ENCODE measurements at regions not wholly inside any gene's neighbourhood (a gene's known extent, or its start where the extent isn't known, plus 50 kb on each side); places are given as distances from the start of the nearest gene placed in this dataset.

GRCh38 chr5:153168241-153168640, 322.2 kb upstream of the GRIA1 start:
- Mint-ChIP-seq H3K27ac (no peak overlapping the region), H3K36me3 (no peaks in the 10 kb centered on the region), H3K9me3 (peaks cover 0 to 27% (median 3%) of the 10 kb centered on the region in 9 donors), H3K4me3 (no peak overlapping the region), H3K27me3 (no peaks in the 10 kb centered on the region), H3K4me1 (no peaks in the 10 kb centered on the region)
- no peak for ATAC-seq
- POLR2A ChIA-PET: no interaction called here
- DNase-seq: no peak

GRCh38 chr5:153187503-153187902, 303.0 kb upstream of the GRIA1 start:
- no peak overlapping the region for H3K4me3 Mint-ChIP-seq
- peaks cover 0 to 35% (median 8%) of the 10 kb centered on the region in 9 donors for H3K9me3 Mint-ChIP-seq
- H3K27ac Mint-ChIP-seq: no peak overlapping the region
- H3K4me1 Mint-ChIP-seq: no peaks in the 10 kb centered on the region
- POLR2A ChIA-PET: no interaction called here
- ATAC-seq (no peak), DNase-seq (no peak)
- H3K36me3 Mint-ChIP-seq: no peaks in the 10 kb centered on the region
- H3K27me3 Mint-ChIP-seq: no peaks in the 10 kb centered on the region

DNA sequence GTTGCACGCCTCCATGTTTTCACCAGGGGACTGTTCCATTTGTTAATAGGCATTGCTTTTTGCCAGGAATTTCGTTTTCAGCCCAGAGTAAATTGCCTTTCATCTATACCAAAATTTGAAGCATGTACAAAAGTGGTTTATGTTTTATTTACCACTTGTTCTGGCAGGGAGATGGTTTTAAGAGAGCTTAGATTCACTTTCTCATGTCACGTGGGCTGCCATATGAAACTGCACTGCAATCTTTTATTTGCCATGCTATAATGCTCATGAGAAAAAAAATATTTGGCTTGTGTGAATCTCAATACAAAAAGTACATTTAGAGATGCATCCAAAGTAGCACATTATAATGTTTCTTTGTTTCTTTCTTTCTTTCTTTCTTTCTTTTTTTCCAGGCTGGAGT, 284.1 kb upstream of the GRIA1 start:
- no peak for DNase-seq
- Mint-ChIP-seq H3K4me1 (no peaks in the 10 kb centered on the region), H3K27me3 (no peaks in the 10 kb centered on the region), H3K36me3 (peaks cover 0 to 2% (median 0%) of the 10 kb centered on the region in 3 donors), H3K4me3 (no peak overlapping the region), H3K9me3 (peaks cover 0 to 14% (median 3%) of the 10 kb centered on the region in 9 donors), H3K27ac (no peak overlapping the region)
- no peak for ATAC-seq
- POLR2A ChIA-PET: no interaction called here

GRCh38 chr5:153209016-153209415, 281.5 kb upstream of the GRIA1 start:
- DNase-seq: no peak
- H3K9me3 Mint-ChIP-seq: peaks cover 0 to 18% (median 4%) of the 10 kb centered on the region in 9 donors
- H3K27ac Mint-ChIP-seq: no peak overlapping the region
- POLR2A ChIA-PET: no interaction called here
- peaks cover 0 to 2% (median 2%) of the 10 kb centered on the region in 3 donors for H3K36me3 Mint-ChIP-seq
- H3K4me3 Mint-ChIP-seq: no peak overlapping the region
- H3K4me1 Mint-ChIP-seq: no peaks in the 10 kb centered on the region
- no peaks in the 10 kb centered on the region for H3K27me3 Mint-ChIP-seq
- ATAC-seq: no peak

GRCh38 chr5:153209687-153210086, 280.8 kb upstream of the GRIA1 start:
- H3K27ac Mint-ChIP-seq: no peak overlapping the region

GRCh38 chr5:153211076-153211475, 279.4 kb upstream of the GRIA1 start:
- ATAC-seq: no peak
- no peak overlapping the region for H3K27ac Mint-ChIP-seq
- H3K36me3 Mint-ChIP-seq: peaks cover 0 to 10% (median 2%) of the 10 kb centered on the region in 3 donors
- H3K4me1 Mint-ChIP-seq: no peaks in the 10 kb centered on the region
- no peaks in the 10 kb centered on the region for H3K27me3 Mint-ChIP-seq
- H3K9me3 Mint-ChIP-seq: peaks cover 4 to 33% (median 13%) of the 10 kb centered on the region in 9 donors
- no peak for DNase-seq
- POLR2A ChIA-PET: no interaction called here
- H3K4me3 Mint-ChIP-seq: no peak overlapping the region

More at GRCh38 chr5:153209687-153210086, 280.8 kb upstream of the GRIA1 start:
- no peaks in the 10 kb centered on the region for H3K4me1 Mint-ChIP-seq
- ATAC-seq (no peak), DNase-seq (no peak)
- no peaks in the 10 kb centered on the region for H3K27me3 Mint-ChIP-seq
- POLR2A ChIA-PET: no interaction called here
- H3K9me3 Mint-ChIP-seq: peaks cover 0 to 22% (median 5%) of the 10 kb centered on the region in 9 donors
- H3K4me3 Mint-ChIP-seq: no peak overlapping the region
- peaks cover 0 to 4% (median 2%) of the 10 kb centered on the region in 3 donors for H3K36me3 Mint-ChIP-seq

DNA sequence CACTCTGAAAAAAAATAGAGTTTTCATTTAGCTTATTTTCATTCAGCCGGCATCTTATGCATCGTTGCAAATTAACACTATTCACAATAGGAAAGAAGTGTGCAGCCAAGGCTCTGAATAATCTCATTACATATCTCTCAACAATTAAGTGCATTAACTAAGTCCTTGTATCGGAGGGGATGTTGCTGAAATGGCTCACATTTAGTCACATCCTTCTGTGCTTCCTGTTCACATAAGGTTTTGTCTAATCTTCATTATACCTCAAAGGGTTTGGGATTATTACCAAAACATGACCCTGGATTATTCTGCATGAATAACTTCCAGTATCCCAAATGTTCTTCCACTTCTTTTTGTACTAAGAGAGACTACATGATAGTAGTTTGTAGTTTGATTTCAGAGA, 278.0 kb upstream of the GRIA1 start:
- DNase-seq (no peak), ATAC-seq (no peak)
- no peaks in the 10 kb centered on the region for H3K4me1 Mint-ChIP-seq
- no peak overlapping the region for H3K4me3 Mint-ChIP-seq
- H3K27me3 Mint-ChIP-seq: no peaks in the 10 kb centered on the region
- H3K36me3 Mint-ChIP-seq: peaks cover 0 to 12% (median 2%) of the 10 kb centered on the region in 3 donors
- H3K27ac Mint-ChIP-seq: no peak overlapping the region
- POLR2A ChIA-PET: no interaction called here
- peaks cover 6 to 41% (median 22%) of the 10 kb centered on the region in 9 donors for H3K9me3 Mint-ChIP-seq

DNA sequence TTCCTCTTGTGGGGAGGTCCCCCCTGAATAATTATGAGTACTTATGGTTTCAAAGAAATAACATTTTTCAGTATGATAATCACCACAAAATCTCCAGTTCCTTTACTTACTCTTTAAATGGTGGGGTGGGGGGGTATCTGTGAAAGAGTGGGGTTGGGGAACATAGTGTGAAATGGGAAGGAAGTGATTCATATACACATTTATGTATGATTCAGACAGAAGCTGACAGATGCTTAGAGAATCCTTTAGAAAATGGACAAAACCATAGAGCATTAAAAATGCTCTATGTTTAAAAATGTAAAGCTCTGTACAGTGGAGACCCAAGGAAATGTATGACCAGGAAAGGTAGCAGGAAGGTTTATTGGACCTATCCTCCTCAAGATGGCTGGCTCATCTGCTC, 267.5 kb upstream of the GRIA1 start:
- ATAC-seq: no peak

DNA sequence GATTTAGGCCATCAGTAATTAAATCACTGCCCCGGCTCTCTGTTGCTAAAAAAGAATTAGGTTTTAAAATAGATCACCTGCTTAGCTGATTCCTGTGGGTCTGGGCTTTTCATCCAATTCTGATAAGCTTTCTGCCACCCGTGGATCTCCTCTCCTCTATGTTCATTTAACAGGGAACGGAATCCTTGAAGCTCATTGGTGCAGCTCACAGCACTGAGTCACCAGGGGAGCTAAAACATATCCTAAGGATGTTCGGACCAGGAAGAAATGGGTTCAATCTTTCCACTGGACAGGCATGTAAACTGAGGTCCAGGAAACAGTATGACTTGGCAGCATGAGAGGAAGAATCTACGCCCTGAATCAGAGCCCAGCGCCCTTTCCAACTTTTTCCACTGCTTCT, 267.1 kb upstream of the GRIA1 start:
- DNase-seq (no peak), ATAC-seq (no peak)
- Mint-ChIP-seq H3K9me3 (peaks cover 4 to 40% (median 14%) of the 10 kb centered on the region in 9 donors), H3K27ac (no peak overlapping the region), H3K4me1 (no peaks in the 10 kb centered on the region), H3K36me3 (no peaks in the 10 kb centered on the region), H3K4me3 (no peak overlapping the region), H3K27me3 (no peaks in the 10 kb centered on the region)
- POLR2A ChIA-PET: no interaction called here

More for the DNA sequence above, 267.5 kb upstream of the GRIA1 start:
- Mint-ChIP-seq H3K4me1 (no peaks in the 10 kb centered on the region), H3K27me3 (no peaks in the 10 kb centered on the region), H3K27ac (no peak overlapping the region), H3K9me3 (peaks cover 4 to 44% (median 14%) of the 10 kb centered on the region in 9 donors), H3K36me3 (no peaks in the 10 kb centered on the region), H3K4me3 (no peak overlapping the region)
- no peak for DNase-seq
- POLR2A ChIA-PET: no interaction called here

- ATAC-seq (no peak), DNase-seq (no peak)
- H3K4me1 Mint-ChIP-seq: no peaks in the 10 kb centered on the region
- peaks cover 2 to 32% (median 10%) of the 10 kb centered on the region in 9 donors for H3K9me3 Mint-ChIP-seq
- H3K36me3 Mint-ChIP-seq: no peaks in the 10 kb centered on the region
- no peaks in the 10 kb centered on the region for H3K27me3 Mint-ChIP-seq
- H3K27ac Mint-ChIP-seq: no peak overlapping the region
- POLR2A ChIA-PET: no interaction called here
- H3K4me3 Mint-ChIP-seq: no peak overlapping the region
These were observed 265.8 kb upstream of the GRIA1 start for GRCh38 chr5:153224651-153225050.

DNA sequence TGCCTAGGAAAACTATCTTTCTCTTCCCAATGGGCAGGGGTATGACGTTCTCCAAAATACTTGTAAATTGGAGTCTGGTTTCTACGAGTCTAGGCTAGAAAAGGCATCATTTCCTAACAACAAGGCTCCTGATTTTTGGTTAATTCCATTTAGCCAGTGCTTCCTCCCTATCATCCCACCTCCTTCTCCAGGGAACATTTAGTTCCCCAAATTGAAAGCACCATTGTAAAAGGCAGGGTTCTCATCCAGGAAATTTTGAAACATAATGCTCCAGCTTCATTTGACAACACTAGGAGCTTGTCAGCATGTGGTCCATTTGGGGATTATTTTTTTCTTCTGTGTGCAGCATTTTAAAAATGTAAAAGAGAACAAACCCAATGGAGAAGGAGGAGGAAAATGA, 256.5 kb upstream of the GRIA1 start:
- no peak for ATAC-seq
- no peak overlapping the region for H3K4me3 Mint-ChIP-seq
- H3K36me3 Mint-ChIP-seq: no peaks in the 10 kb centered on the region
- H3K27me3 Mint-ChIP-seq: no peaks in the 10 kb centered on the region
- POLR2A ChIA-PET: no interaction called here
- H3K9me3 Mint-ChIP-seq: peaks cover 0 to 21% (median 6%) of the 10 kb centered on the region in 9 donors
- no peak overlapping the region for H3K27ac Mint-ChIP-seq
- H3K4me1 Mint-ChIP-seq: no peaks in the 10 kb centered on the region
- no peak for DNase-seq

GRCh38 chr5:153236319-153236718, 254.2 kb upstream of the GRIA1 start:
- ATAC-seq: no peak
- no peak for DNase-seq
- no peak overlapping the region for H3K27ac Mint-ChIP-seq
- POLR2A ChIA-PET: no interaction called here
- peaks cover 0 to 21% (median 7%) of the 10 kb centered on the region in 9 donors for H3K9me3 Mint-ChIP-seq
- H3K27me3 Mint-ChIP-seq: no peaks in the 10 kb centered on the region
- no peaks in the 10 kb centered on the region for H3K4me1 Mint-ChIP-seq
- H3K4me3 Mint-ChIP-seq: no peak overlapping the region
- no peaks in the 10 kb centered on the region for H3K36me3 Mint-ChIP-seq

GRCh38 chr5:153237671-153238332, 252.7 kb upstream of the GRIA1 start:
- H3K27ac Mint-ChIP-seq: no peak overlapping the region
- no peak for DNase-seq
- no peak for ATAC-seq
- H3K4me3 Mint-ChIP-seq: no peak overlapping the region
- POLR2A ChIA-PET: no interaction called here
- H3K9me3 Mint-ChIP-seq: peaks cover 0 to 21% (median 7%) of the 10 kb centered on the region in 9 donors
- no peaks in the 10 kb centered on the region for H3K36me3 Mint-ChIP-seq
- H3K27me3 Mint-ChIP-seq: no peaks in the 10 kb centered on the region
- H3K4me1 Mint-ChIP-seq: no peaks in the 10 kb centered on the region

DNA sequence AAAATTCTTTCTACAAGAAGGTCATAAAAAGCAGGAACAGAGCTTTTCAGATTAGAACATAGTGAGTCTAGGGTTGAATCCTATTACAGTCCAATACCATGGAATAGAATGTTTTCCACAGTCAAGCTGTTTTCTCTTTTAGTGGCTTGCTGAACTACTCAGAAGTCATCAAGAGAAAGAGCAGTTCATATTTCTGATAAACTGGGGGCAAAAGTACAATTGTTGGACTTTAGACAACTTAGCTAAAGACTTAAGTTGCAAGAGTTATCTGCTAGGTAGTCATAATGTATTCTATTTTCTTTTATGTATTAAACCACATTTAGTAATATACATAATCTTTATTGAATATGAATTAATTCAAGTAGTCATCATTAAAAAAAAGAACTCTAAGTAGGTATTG, 233.1 kb upstream of the GRIA1 start:
- no peaks in the 10 kb centered on the region for H3K4me1 Mint-ChIP-seq
- DNase-seq: no peak
- no peaks in the 10 kb centered on the region for H3K27me3 Mint-ChIP-seq
- no peak overlapping the region for H3K27ac Mint-ChIP-seq
- POLR2A ChIA-PET: no interaction called here
- peaks cover 3 to 10% (median 9%) of the 10 kb centered on the region in 9 donors for H3K9me3 Mint-ChIP-seq
- ATAC-seq: no peak
- no peak overlapping the region for H3K4me3 Mint-ChIP-seq
- peaks cover 0 to 7% (median 1%) of the 10 kb centered on the region in 3 donors for H3K36me3 Mint-ChIP-seq

Measured in naive thymus-derived CD8-positive, alpha-beta T cell (primary cell).